ENCODE measurements at regions not wholly inside any gene's neighbourhood (a gene's known extent, or its start where the extent isn't known, plus 50 kb on each side); places are given as distances from the start of the nearest gene placed in this dataset.

GRCh38 chr1:101337968-101338367 is 101.1 kb downstream of the S1PR1 start:
- no peak for DNase-seq (ENCODE audit: low spot score)
- intact Hi-C loops (cut with micrococcal nuclease; ENCODE audit: unreplicated experiment): no loop called here
- CTCF ChIA-PET: no interaction called here
- Histone ChIP-seq H3K27me3 (replicated peaks; ENCODE audit: insufficient read depth, low read depth, low read length, poor library complexity) (no peaks in the 10 kb centered on the region), H3K36me3 (ENCODE audit: insufficient read depth, low read length, poor library complexity, severe bottlenecking) (no peaks in the 10 kb centered on the region), H3K27ac (ENCODE audit: low read depth, low read length, poor library complexity, severe bottlenecking) (no peak overlapping the region), H3K9me3 (ENCODE audit: low read depth, low read length, poor library complexity, severe bottlenecking) (no peaks in the 10 kb centered on the region), H3K4me1 (ENCODE audit: insufficient read depth, low read length, poor library complexity, severe bottlenecking) (no peaks in the 10 kb centered on the region), H3K4me3 (ENCODE audit: low read depth, low read length, poor library complexity, severe bottlenecking) (no peak overlapping the region)
- TF ChIP-seq EZH2 (IDR thresholded peaks at IDR 0.05; ENCODE audit: borderline replicate concordance, low read depth, low read length, poor library complexity, severe bottlenecking): no peak
- TF ChIP-seq CTCF (conservative IDR thresholded peaks at IDR 0.05; ENCODE audit: low read depth, low read length): no peak
- no TSS peak for BruUV-seq (replicated peaks)
- POLR2A ChIA-PET (ENCODE audit: low non-redundant PET): no interaction called here

- POLR2A ChIA-PET (ENCODE audit: low non-redundant PET): no interaction called here
- H3K36me3 ChIP-seq (ENCODE audit: insufficient read depth, low read length, poor library complexity, severe bottlenecking): no peaks in the 10 kb centered on the region
- intact Hi-C loops (cut with micrococcal nuclease; ENCODE audit: unreplicated experiment): no loop called here
- no peak for DNase-seq (ENCODE audit: low spot score)
- H3K9me3 ChIP-seq (ENCODE audit: low read depth, low read length, poor library complexity, severe bottlenecking): no peaks in the 10 kb centered on the region
- no peaks in the 10 kb centered on the region for H3K27me3 ChIP-seq (replicated peaks; ENCODE audit: insufficient read depth, low read depth, low read length, poor library complexity)
- no peak overlapping the region for H3K4me3 ChIP-seq (ENCODE audit: low read depth, low read length, poor library complexity, severe bottlenecking)
- TF ChIP-seq CTCF (conservative IDR thresholded peaks at IDR 0.05; ENCODE audit: low read depth, low read length) (no peak), EZH2 (IDR thresholded peaks at IDR 0.05; ENCODE audit: borderline replicate concordance, low read depth, low read length, poor library complexity, severe bottlenecking) (no peak)
- no peak overlapping the region for H3K27ac ChIP-seq (ENCODE audit: low read depth, low read length, poor library complexity, severe bottlenecking)
- CTCF ChIA-PET: no interaction called here
- no TSS peak for BruUV-seq (replicated peaks)
- H3K4me1 ChIP-seq (ENCODE audit: insufficient read depth, low read length, poor library complexity, severe bottlenecking): no peaks in the 10 kb centered on the region
Measured at GRCh38 chr1:101338714-101339430, 102.1 kb downstream of the S1PR1 start.

- H3K27ac ChIP-seq (ENCODE audit: low read depth, low read length, poor library complexity, severe bottlenecking): no peak overlapping the region
- CTCF ChIA-PET: no interaction called here
- H3K4me3 ChIP-seq (ENCODE audit: low read depth, low read length, poor library complexity, severe bottlenecking): no peak overlapping the region
- H3K36me3 ChIP-seq (ENCODE audit: insufficient read depth, low read length, poor library complexity, severe bottlenecking): no peaks in the 10 kb centered on the region
- TF ChIP-seq CTCF (conservative IDR thresholded peaks at IDR 0.05; ENCODE audit: low read depth, low read length): no peak
- TF ChIP-seq EZH2 (IDR thresholded peaks at IDR 0.05; ENCODE audit: borderline replicate concordance, low read depth, low read length, poor library complexity, severe bottlenecking): no peak
- intact Hi-C loops (cut with micrococcal nuclease; ENCODE audit: unreplicated experiment): no loop called here
- no peaks in the 10 kb centered on the region for H3K9me3 ChIP-seq (ENCODE audit: low read depth, low read length, poor library complexity, severe bottlenecking)
- no peaks in the 10 kb centered on the region for H3K27me3 ChIP-seq (replicated peaks; ENCODE audit: insufficient read depth, low read depth, low read length, poor library complexity)
- no TSS peak for BruUV-seq (replicated peaks)
- POLR2A ChIA-PET (ENCODE audit: low non-redundant PET): no interaction called here
- no peaks in the 10 kb centered on the region for H3K4me1 ChIP-seq (ENCODE audit: insufficient read depth, low read length, poor library complexity, severe bottlenecking)
- DNase-seq (ENCODE audit: low spot score): no peak
Measured at GRCh38 chr1:101344745-101345144, 107.9 kb downstream of the S1PR1 start.
